ENCODE measurements at regions not wholly inside any gene's neighbourhood (a gene's known extent, or its start where the extent isn't known, plus 50 kb on each side); places are given as distances from the start of the nearest gene placed in this dataset.

- no TSS peak for BruUV-seq (replicated peaks)
- POLR2A ChIA-PET = no interaction called here
Observed at GRCh38 chr20:50250679-50251382, 60.2 kb downstream of the CEBPB start.

More at GRCh38 chr20:50250679-50251382, 60.2 kb downstream of the CEBPB start:
- Histone ChIP-seq H3K9me3 (replicated peaks; ENCODE audit: control insufficient read depth, insufficient read depth, low read length) (no peaks in the 10 kb centered on the region), H3K4me3 (replicated peaks in 1 of 3; ENCODE audit: insufficient read depth in 1 of 3, low read depth in 1 of 3, low read length in 3 of 3) (no peak overlapping the region), H3K27me3 (ENCODE audit: control insufficient read depth in 2 of 2, insufficient read depth in 2 of 2, low read length in 2 of 2) (peaks cover 0 to 2% of the 10 kb centered on the region in 2 experiments), H2AFZ (ENCODE audit: low read depth, low read length) (no peak overlapping the region), H3K79me2 (ENCODE audit: control insufficient read depth, insufficient read depth, low read length) (no peaks in the 10 kb centered on the region), H3K4me2 (ENCODE audit: insufficient read depth, low read length) (no peak overlapping the region), H3K9ac (replicated peaks; ENCODE audit: extremely low read depth, insufficient read depth, low read length) (no peak overlapping the region), H3K9me1 (replicated peaks; ENCODE audit: control insufficient read depth, extremely low read depth, insufficient read depth, low read length) (no peaks in the 10 kb centered on the region), H4K20me1 (replicated peaks; ENCODE audit: control insufficient read depth, extremely low read depth, insufficient read depth, low read length) (no peaks in the 10 kb centered on the region), H3K27ac (ENCODE audit: insufficient read depth, low read depth, low read length) (no peak overlapping the region), H3K4me1 (ENCODE audit: control insufficient read depth, extremely low read depth, insufficient read depth, low read length) (no peaks in the 10 kb centered on the region), H3K36me3 (ENCODE audit: control insufficient read depth in 2 of 2, extremely low read depth in 1 of 2, insufficient read depth in 2 of 2, low read length in 2 of 2) (no peaks in the 10 kb centered on the region)
- FAIRE-seq = no peak
- dilution Hi-C loops (cut with MboI; ENCODE audit: extremely low pct_ligation_motif_present, low sequenced_read_pairs) = no loop called here
- CTCF ChIA-PET = no interaction called here
- no peak for DNase-seq (ENCODE audit: low read depth, low spot score)
- intact Hi-C loops (cut with micrococcal nuclease) = no loop called here
- TF ChIP-seq JUN (IDR thresholded peaks at IDR 0.05; ENCODE audit: borderline replicate concordance, insufficient read depth, insufficient read length, low read depth) (no peak), CTCF (IDR thresholded peaks at IDR 0.05; ENCODE audit: extremely low read depth in 1 of 2, insufficient read depth in 1 of 2, low read depth in 1 of 2, low read length in 2 of 2) (no peak), GATA2 (IDR thresholded peaks at IDR 0.05; ENCODE audit: insufficient read depth, insufficient read length, low read depth, low read length) (no peak), POLR2AphosphoS5 (IDR thresholded peaks at IDR 0.05; ENCODE audit: insufficient read depth, low read depth, low read length) (no peak), MYC (IDR thresholded peaks at IDR 0.05; ENCODE audit: low read depth, low read length) (no peak), MAX (IDR thresholded peaks at IDR 0.05; ENCODE audit: insufficient read depth, insufficient read length) (no peak), FOS (IDR thresholded peaks at IDR 0.05; ENCODE audit: borderline replicate concordance, insufficient read depth, low read length) (no peak), POLR2A (IDR thresholded peaks at IDR 0.05; ENCODE audit: low read depth, low read length) (no peak), EZH2 (IDR thresholded peaks at IDR 0.05; ENCODE audit: borderline replicate concordance, low read depth, low read length, severe bottlenecking) (no peak)

All from endothelial cell of umbilical vein (primary cell).